ENCODE measurements at regions not wholly inside any gene's neighbourhood (a gene's known extent, or its start where the extent isn't known, plus 50 kb on each side); places are given as distances from the start of the nearest gene placed in this dataset.
"Not testable (repeated sequence)": the region's sequence is repeated elsewhere in the genome, so short reads cannot be mapped to it uniquely, and the experiment has no call there.

GRCh38 chr5:45081082-45081481, 272.3 kb downstream of the MRPS30 start:
- no peak for DNase-seq

GRCh38 chr5:45089870-45090269, 281.1 kb downstream of the MRPS30 start:
- no peak for DNase-seq

GRCh38 chr5:45093377-45093776, 284.6 kb downstream of the MRPS30 start:
- no peak for DNase-seq

- DNase-seq: no peak
These were observed 286.2 kb downstream of the MRPS30 start for GRCh38 chr5:45094876-45095440.

GRCh38 chr5:45098483-45098882, 289.7 kb downstream of the MRPS30 start:
- DNase-seq: no peak

- no peak for DNase-seq
These were observed 292.4 kb downstream of the MRPS30 start for GRCh38 chr5:45101146-45101545.

- peak; percentile 91 for DNase-seq
These were observed 296.8 kb downstream of the MRPS30 start for GRCh38 chr5:45105491-45105994.

- DNase-seq: no peak
These were observed 300.3 kb downstream of the MRPS30 start for GRCh38 chr5:45109062-45109461.

GRCh38 chr5:45109636-45110035, 300.9 kb downstream of the MRPS30 start:
- DNase-seq: no peak

GRCh38 chr5:45110399-45110798, 301.7 kb downstream of the MRPS30 start:
- no peak for DNase-seq

GRCh38 chr5:45113726-45114125, 305.0 kb downstream of the MRPS30 start:
- no peak for DNase-seq

GRCh38 chr5:45132972-45133371, 324.2 kb downstream of the MRPS30 start:
- no peak for DNase-seq

GRCh38 chr5:45162974-45163373, 354.2 kb downstream of the MRPS30 start:
- no peak for DNase-seq

GRCh38 chr5:45171563-45171962, 362.8 kb downstream of the MRPS30 start:
- no peak for DNase-seq

- DNase-seq: not testable (repeated sequence)
These were observed 363.9 kb downstream of the MRPS30 start for GRCh38 chr5:45172634-45173033.

- no peak for DNase-seq
These were observed 370.9 kb downstream of the MRPS30 start for GRCh38 chr5:45179686-45180085.

- no peak for DNase-seq
These were observed 380.3 kb downstream of the MRPS30 start for GRCh38 chr5:45189042-45189441.

- peak; percentile 40 for DNase-seq
These were observed 380.7 kb downstream of the MRPS30 start for GRCh38 chr5:45189481-45189880.

- DNase-seq: no peak
These were observed 386.3 kb downstream of the MRPS30 start for GRCh38 chr5:45195026-45195425.
